ENCODE measurements at regions not wholly inside any gene's neighbourhood (a gene's known extent, or its start where the extent isn't known, plus 50 kb on each side); places are given as distances from the start of the nearest gene placed in this dataset.

DNA sequence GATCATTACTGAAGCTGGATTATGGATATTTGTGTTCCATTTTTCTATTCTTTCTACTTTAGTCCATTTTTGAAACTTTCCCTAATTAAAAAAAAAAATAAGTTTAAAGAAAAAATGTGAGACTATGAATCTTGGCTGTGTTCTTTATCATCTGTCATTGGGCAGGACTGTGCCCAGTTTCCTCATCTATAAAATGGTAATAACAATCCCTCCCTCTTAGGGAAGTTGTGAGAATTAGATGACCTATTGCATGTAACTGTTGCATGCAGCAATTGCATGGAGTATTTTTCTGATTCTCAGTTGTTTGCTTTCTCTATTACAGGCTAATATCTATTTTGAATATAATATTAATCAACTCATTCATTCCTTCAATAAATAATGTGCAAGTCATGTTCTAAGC lies 108.2 kb upstream of the LOC128125822 start:
- TF ChIP-seq, protein P1, sequence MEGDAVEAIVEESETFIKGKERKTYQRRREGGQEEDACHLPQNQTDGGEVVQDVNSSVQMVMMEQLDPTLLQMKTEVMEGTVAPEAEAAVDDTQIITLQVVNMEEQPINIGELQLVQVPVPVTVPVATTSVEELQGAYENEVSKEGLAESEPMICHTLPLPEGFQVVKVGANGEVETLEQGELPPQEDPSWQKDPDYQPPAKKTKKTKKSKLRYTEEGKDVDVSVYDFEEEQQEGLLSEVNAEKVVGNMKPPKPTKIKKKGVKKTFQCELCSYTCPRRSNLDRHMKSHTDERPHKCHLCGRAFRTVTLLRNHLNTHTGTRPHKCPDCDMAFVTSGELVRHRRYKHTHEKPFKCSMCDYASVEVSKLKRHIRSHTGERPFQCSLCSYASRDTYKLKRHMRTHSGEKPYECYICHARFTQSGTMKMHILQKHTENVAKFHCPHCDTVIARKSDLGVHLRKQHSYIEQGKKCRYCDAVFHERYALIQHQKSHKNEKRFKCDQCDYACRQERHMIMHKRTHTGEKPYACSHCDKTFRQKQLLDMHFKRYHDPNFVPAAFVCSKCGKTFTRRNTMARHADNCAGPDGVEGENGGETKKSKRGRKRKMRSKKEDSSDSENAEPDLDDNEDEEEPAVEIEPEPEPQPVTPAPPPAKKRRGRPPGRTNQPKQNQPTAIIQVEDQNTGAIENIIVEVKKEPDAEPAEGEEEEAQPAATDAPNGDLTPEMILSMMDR (IDR thresholded peaks at IDR 0.05), result no peak
- TF ChIP-seq ZFX (IDR thresholded peaks at IDR 0.05; ENCODE audit: borderline replicate concordance), result no peak
